ENCODE measurements at regions not wholly inside any gene's neighbourhood (a gene's known extent, or its start where the extent isn't known, plus 50 kb on each side); places are given as distances from the start of the nearest gene placed in this dataset.
"Not testable (repeated sequence)": the region's sequence is repeated elsewhere in the genome, so short reads cannot be mapped to it uniquely, and the experiment has no call there.

GRCh38 chr18:104264-104663 is 54.1 kb upstream of the USP14 start:
- H2AFZ ChIP-seq (ENCODE audit: low read length); H3K79me2 ChIP-seq (ENCODE audit: control insufficient read depth, insufficient read depth, low read length); H4K20me1 ChIP-seq (ENCODE audit: control insufficient read depth, extremely low read depth, insufficient read depth, low read length); H3K4me1 ChIP-seq (ENCODE audit: control insufficient read depth, extremely low read depth, insufficient read depth, low read length); H3K27ac ChIP-seq (ENCODE audit: insufficient read depth, low read length); H3K9ac ChIP-seq (ENCODE audit: insufficient read depth, low read length); H3K9me3 ChIP-seq (ENCODE audit: control insufficient read depth, insufficient read depth, low read depth, low read length); H3K4me2 ChIP-seq (ENCODE audit: extremely low read depth, insufficient read depth, low read length); H3K27me3 ChIP-seq (ENCODE audit: control insufficient read depth, insufficient read depth, low read length); H3K4me3 ChIP-seq (replicated peaks in 1 of 4; ENCODE audit: control extremely low read depth in 1 of 4, insufficient read depth in 1 of 4, low read depth in 3 of 4, low read length in 4 of 4); H3K36me3 ChIP-seq (ENCODE audit: control insufficient read depth, insufficient read depth, low read length): not testable (repeated sequence)
- peak in 1 of 2 donors; percentile 5 for DNase-seq (ENCODE audit: low read depth in 2 of 2)

- H3K27ac ChIP-seq (ENCODE audit: insufficient read depth, low read length); DNase-seq (ENCODE audit: low read depth in 2 of 2); H3K9me3 ChIP-seq (ENCODE audit: control insufficient read depth, insufficient read depth, low read depth, low read length); H3K79me2 ChIP-seq (ENCODE audit: control insufficient read depth, insufficient read depth, low read length); H3K9ac ChIP-seq (ENCODE audit: insufficient read depth, low read length); H3K4me2 ChIP-seq (ENCODE audit: extremely low read depth, insufficient read depth, low read length); H2AFZ ChIP-seq (ENCODE audit: low read length); H3K4me1 ChIP-seq (ENCODE audit: control insufficient read depth, extremely low read depth, insufficient read depth, low read length); H3K27me3 ChIP-seq (ENCODE audit: control insufficient read depth, insufficient read depth, low read length); H3K4me3 ChIP-seq (replicated peaks in 1 of 4; ENCODE audit: control extremely low read depth in 1 of 4, insufficient read depth in 1 of 4, low read depth in 3 of 4, low read length in 4 of 4); H3K36me3 ChIP-seq (ENCODE audit: control insufficient read depth, insufficient read depth, low read length); H4K20me1 ChIP-seq (ENCODE audit: control insufficient read depth, extremely low read depth, insufficient read depth, low read length): not testable (repeated sequence)
These were observed 53.0 kb upstream of the USP14 start for GRCh38 chr18:105161-106053.

- not testable (repeated sequence) for H3K9ac ChIP-seq (ENCODE audit: insufficient read depth, low read length); H3K36me3 ChIP-seq (ENCODE audit: control insufficient read depth, insufficient read depth, low read length); H2AFZ ChIP-seq (ENCODE audit: low read length); H4K20me1 ChIP-seq (ENCODE audit: control insufficient read depth, extremely low read depth, insufficient read depth, low read length); H3K4me1 ChIP-seq (ENCODE audit: control insufficient read depth, extremely low read depth, insufficient read depth, low read length); H3K4me2 ChIP-seq (ENCODE audit: extremely low read depth, insufficient read depth, low read length); DNase-seq (ENCODE audit: low read depth in 2 of 2); H3K4me3 ChIP-seq (replicated peaks in 1 of 4; ENCODE audit: control extremely low read depth in 1 of 4, insufficient read depth in 1 of 4, low read depth in 3 of 4, low read length in 4 of 4); H3K9me3 ChIP-seq (ENCODE audit: control insufficient read depth, insufficient read depth, low read depth, low read length); H3K27me3 ChIP-seq (ENCODE audit: control insufficient read depth, insufficient read depth, low read length); H3K27ac ChIP-seq (ENCODE audit: insufficient read depth, low read length); H3K79me2 ChIP-seq (ENCODE audit: control insufficient read depth, insufficient read depth, low read length)
These were observed 52.1 kb upstream of the USP14 start for GRCh38 chr18:106054-106851.

DNA sequence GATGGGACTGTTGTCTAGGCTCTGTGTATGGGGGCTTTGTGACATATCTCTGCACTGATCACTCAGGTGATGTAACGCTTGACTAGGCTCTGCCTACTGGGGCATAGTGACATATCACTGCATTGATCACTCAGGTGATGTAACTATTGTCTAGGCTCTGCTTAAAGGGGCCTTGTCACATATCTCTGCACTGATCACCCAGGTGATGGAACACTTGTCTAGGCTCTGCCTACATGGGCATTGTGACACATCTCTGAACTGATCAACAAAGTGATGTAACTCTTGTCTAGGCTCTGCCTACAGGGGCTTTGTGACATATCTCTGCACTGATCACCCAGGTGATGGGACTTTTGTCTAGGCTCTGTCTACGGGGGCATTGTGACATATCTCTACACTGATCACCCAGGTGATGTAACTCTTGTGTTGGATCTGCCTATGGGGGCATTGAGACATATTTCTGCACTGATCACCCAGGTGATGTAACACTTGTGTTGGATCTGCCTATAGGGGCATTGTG is 51.4 kb upstream of the USP14 start:
- not testable (repeated sequence) for H3K4me2 ChIP-seq (ENCODE audit: extremely low read depth, insufficient read depth, low read length); DNase-seq (ENCODE audit: low read depth in 2 of 2); H3K4me3 ChIP-seq (replicated peaks in 1 of 4; ENCODE audit: control extremely low read depth in 1 of 4, insufficient read depth in 1 of 4, low read depth in 3 of 4, low read length in 4 of 4)

GRCh38 chr18:107464-107863 is 50.9 kb upstream of the USP14 start:
- H2AFZ ChIP-seq (ENCODE audit: low read length); H3K27me3 ChIP-seq (ENCODE audit: control insufficient read depth, insufficient read depth, low read length); H3K27ac ChIP-seq (ENCODE audit: insufficient read depth, low read length); H3K9ac ChIP-seq (ENCODE audit: insufficient read depth, low read length); H4K20me1 ChIP-seq (ENCODE audit: control insufficient read depth, extremely low read depth, insufficient read depth, low read length); DNase-seq (ENCODE audit: low read depth in 2 of 2); H3K9me3 ChIP-seq (ENCODE audit: control insufficient read depth, insufficient read depth, low read depth, low read length); H3K4me2 ChIP-seq (ENCODE audit: extremely low read depth, insufficient read depth, low read length); H3K4me1 ChIP-seq (ENCODE audit: control insufficient read depth, extremely low read depth, insufficient read depth, low read length); H3K36me3 ChIP-seq (ENCODE audit: control insufficient read depth, insufficient read depth, low read length); H3K79me2 ChIP-seq (ENCODE audit: control insufficient read depth, insufficient read depth, low read length); H3K4me3 ChIP-seq (replicated peaks in 1 of 4; ENCODE audit: control extremely low read depth in 1 of 4, insufficient read depth in 1 of 4, low read depth in 3 of 4, low read length in 4 of 4): not testable (repeated sequence)

More for the DNA sequence above, 51.4 kb upstream of the USP14 start:
- H3K27ac ChIP-seq (ENCODE audit: insufficient read depth, low read length); H3K27me3 ChIP-seq (ENCODE audit: control insufficient read depth, insufficient read depth, low read length); H3K9me3 ChIP-seq (ENCODE audit: control insufficient read depth, insufficient read depth, low read depth, low read length); H4K20me1 ChIP-seq (ENCODE audit: control insufficient read depth, extremely low read depth, insufficient read depth, low read length); H3K4me1 ChIP-seq (ENCODE audit: control insufficient read depth, extremely low read depth, insufficient read depth, low read length); H3K79me2 ChIP-seq (ENCODE audit: control insufficient read depth, insufficient read depth, low read length); H3K9ac ChIP-seq (ENCODE audit: insufficient read depth, low read length); H3K36me3 ChIP-seq (ENCODE audit: control insufficient read depth, insufficient read depth, low read length); H2AFZ ChIP-seq (ENCODE audit: low read length): not testable (repeated sequence)

- H3K27ac ChIP-seq (ENCODE audit: insufficient read depth, low read length); H3K9me3 ChIP-seq (ENCODE audit: control insufficient read depth, insufficient read depth, low read depth, low read length); DNase-seq (ENCODE audit: low read depth in 2 of 2); H3K36me3 ChIP-seq (ENCODE audit: control insufficient read depth, insufficient read depth, low read length); H2AFZ ChIP-seq (ENCODE audit: low read length); H4K20me1 ChIP-seq (ENCODE audit: control insufficient read depth, extremely low read depth, insufficient read depth, low read length); H3K4me2 ChIP-seq (ENCODE audit: extremely low read depth, insufficient read depth, low read length); H3K4me3 ChIP-seq (replicated peaks in 1 of 4; ENCODE audit: control extremely low read depth in 1 of 4, insufficient read depth in 1 of 4, low read depth in 3 of 4, low read length in 4 of 4); H3K4me1 ChIP-seq (ENCODE audit: control insufficient read depth, extremely low read depth, insufficient read depth, low read length); H3K79me2 ChIP-seq (ENCODE audit: control insufficient read depth, insufficient read depth, low read length); H3K27me3 ChIP-seq (ENCODE audit: control insufficient read depth, insufficient read depth, low read length); H3K9ac ChIP-seq (ENCODE audit: insufficient read depth, low read length): not testable (repeated sequence)
These were observed 50.3 kb upstream of the USP14 start for GRCh38 chr18:107947-108664.

Measured in fibroblast of lung (primary cell).